ENCODE measurements at regions not wholly inside any gene's neighbourhood (a gene's known extent, or its start where the extent isn't known, plus 50 kb on each side); places are given as distances from the start of the nearest gene placed in this dataset.
"Not testable (repeated sequence)": the region's sequence is repeated elsewhere in the genome, so short reads cannot be mapped to it uniquely, and the experiment has no call there.

GRCh38 chr13:59292240-59292639, 871.5 kb downstream of the DIAPH3 start:
- DNase-seq (ENCODE audit: low read depth, low spot score) = not testable (repeated sequence)

GRCh38 chr13:59299584-59299983, 864.1 kb downstream of the DIAPH3 start:
- DNase-seq (ENCODE audit: low read depth, low spot score) = no peak

GRCh38 chr13:59300355-59301173, 863.2 kb downstream of the DIAPH3 start:
- DNase-seq (ENCODE audit: low read depth, low spot score) = no peak

- DNase-seq (ENCODE audit: low read depth, low spot score) = no peak
These were observed 862.6 kb downstream of the DIAPH3 start for GRCh38 chr13:59301174-59301567.

DNA sequence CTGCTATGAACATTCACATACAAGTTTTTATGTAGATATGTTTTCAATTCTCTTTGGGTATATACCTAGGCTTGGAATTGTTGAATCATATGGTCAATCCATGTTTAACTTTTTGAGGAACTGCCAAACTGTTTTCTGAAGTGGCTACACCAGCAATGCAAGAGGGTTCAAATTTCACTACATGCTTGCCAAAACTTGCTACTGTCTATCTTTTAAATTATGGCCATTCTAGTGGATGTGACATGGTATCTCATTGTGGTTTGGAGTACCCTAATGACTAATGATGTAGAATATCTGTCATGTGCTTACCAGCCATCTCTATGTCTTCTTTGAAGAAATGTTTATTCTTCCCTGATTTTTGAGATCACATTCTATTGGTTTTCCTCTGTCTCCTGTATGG, 860.3 kb downstream of the DIAPH3 start:
- DNase-seq (ENCODE audit: low read depth, low spot score) = no peak

DNA sequence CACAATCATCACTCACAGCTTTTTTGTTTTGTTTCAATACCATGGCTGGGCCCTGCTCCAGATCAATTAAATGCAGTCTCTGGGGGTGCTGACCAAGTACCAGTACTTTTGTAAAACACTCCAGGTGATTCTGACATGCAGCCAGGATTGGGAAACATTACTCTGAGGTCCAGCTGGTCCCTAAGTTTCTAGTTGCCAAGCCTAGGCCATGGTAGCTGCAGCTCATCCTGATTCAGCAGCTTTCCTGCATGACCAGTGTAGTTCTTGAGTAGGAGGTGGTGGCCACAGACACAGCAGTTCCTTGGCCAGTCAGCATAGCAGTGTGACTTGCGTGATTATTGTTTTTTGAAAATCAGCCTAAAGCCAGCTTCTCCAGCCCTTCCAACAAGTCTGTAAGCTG, 859.1 kb downstream of the DIAPH3 start:
- no peak for DNase-seq (ENCODE audit: low read depth, low spot score)

DNA sequence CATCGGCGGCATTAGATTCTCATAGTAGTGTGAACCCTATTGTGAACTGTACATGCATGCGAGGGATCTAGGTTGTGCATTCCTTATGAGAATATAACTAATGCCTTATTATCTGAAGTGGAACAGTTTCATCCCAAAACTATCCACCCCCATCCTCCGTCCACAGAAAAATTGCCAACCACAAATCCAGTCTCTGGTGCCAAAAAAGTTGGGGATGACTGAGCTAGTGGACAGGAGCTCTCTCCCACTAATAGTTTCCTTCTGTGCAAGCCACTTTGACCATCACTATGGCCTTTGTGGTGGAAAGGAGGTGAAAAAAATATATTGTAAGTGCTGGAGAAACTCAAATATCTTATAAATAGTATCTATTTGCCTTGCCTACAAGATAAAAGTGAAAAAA, 857.8 kb downstream of the DIAPH3 start:
- DNase-seq (ENCODE audit: low read depth, low spot score) = no peak

DNA sequence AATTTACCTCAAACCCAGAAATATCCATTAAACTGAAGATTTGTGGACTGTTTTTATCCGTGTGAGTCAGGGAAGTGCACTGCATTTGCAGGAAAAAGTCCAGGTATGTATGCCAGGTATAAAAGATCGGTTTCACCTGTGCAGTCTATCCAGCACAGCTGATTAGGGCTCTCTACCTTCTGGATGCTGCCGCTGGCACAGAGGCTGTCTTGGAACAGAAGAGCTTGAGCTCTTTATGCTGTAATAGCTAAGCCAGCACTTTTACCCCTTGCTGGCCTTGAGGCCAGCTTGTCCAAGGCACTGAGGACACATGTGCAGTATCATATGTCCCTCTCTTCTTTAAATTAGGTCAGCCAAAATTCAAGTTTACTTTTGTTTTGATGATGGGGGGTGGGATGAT, 851.0 kb downstream of the DIAPH3 start:
- DNase-seq (ENCODE audit: low read depth, low spot score) = no peak

GRCh38 chr13:59318320-59318930, 845.3 kb downstream of the DIAPH3 start:
- DNase-seq (ENCODE audit: low read depth, low spot score) = peak; percentile 3

- DNase-seq (ENCODE audit: low read depth, low spot score) = no peak
These were observed 844.5 kb downstream of the DIAPH3 start for GRCh38 chr13:59319276-59319675.

GRCh38 chr13:59320021-59320420, 843.7 kb downstream of the DIAPH3 start:
- DNase-seq (ENCODE audit: low read depth, low spot score) = no peak

DNA sequence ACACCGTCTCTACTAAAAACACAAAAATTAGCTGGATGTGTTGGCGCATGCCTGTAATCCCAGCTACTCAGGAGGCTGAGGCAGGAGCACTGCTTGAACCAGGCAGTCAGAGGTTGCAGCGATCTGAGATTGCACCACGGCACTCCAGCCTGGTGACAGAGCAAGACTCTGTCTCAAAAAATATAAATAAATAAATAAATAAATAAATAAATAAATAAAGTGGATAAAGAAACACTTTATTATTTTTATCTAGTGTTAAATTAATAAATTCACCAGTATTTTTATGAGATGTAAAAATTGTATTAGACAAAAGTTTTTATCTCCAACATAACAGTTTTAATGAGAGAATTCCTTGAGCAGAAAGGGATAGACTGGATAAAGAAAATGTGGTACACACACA, 839.3 kb downstream of the DIAPH3 start:
- not testable (repeated sequence) for DNase-seq (ENCODE audit: low read depth, low spot score)

- DNase-seq (ENCODE audit: low read depth, low spot score) = no peak
These were observed 837.0 kb downstream of the DIAPH3 start for GRCh38 chr13:59326717-59327116.

DNA sequence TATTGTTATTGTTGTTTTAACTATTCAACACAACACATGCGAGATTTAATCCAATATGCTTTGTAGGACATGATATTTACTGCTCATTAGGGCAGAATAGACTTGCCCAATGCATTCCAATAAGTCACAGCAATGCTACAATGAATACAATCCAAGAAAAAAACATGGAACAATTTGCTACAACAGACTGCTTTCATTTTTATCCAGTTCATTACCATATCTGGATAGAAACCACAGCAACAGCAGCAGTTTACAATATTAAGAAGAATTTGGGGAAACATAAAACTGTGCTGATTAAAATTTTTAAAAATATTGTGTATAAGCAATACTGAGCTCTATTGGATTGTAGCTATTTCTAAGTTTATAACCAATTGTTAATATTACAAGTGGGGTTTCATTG, 833.0 kb downstream of the DIAPH3 start:
- DNase-seq (ENCODE audit: low read depth, low spot score) = no peak

- DNase-seq (ENCODE audit: low read depth, low spot score) = no peak
These were observed 830.8 kb downstream of the DIAPH3 start for GRCh38 chr13:59332966-59333365.

DNA sequence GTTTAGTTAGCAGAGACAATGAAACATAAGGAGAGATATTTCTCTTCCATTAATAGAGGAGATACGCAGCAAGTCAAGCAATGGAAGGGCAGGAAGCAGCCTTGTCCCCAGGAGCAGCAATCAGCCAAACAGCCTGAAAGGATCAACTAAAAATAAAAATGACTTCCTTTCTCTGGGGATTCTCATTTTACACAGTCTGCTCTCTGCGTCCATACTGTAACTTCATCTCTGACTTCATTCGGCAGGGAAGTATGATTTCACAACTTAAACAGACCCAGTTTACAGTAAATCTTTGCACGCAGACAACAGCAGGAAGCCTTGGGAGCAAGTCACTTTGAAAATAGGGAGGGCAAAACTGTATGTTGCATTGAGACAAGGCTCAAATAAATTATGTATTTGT, 826.7 kb downstream of the DIAPH3 start:
- DNase-seq (ENCODE audit: low read depth, low spot score) = no peak

DNA sequence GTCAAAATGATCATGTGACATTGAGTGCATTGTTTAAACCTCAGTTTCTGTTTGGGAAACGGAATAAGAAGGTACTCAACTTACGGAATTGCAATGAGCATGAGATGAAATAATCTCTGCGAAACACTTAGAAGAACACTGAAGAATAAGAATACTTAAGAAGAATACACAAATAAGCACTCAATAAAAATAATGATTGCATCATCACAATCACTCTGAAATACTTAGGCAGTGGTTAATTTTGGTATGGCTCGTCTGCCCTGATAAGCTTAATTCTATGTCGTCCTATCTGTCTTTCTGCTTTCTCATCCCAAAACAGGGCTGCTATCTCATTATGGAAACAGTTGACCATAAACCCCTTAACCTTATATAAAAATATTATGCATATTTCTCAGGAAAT, 823.6 kb downstream of the DIAPH3 start:
- DNase-seq (ENCODE audit: low read depth, low spot score) = no peak

- no peak for DNase-seq (ENCODE audit: low read depth, low spot score)
These were observed 823.1 kb downstream of the DIAPH3 start for GRCh38 chr13:59340581-59340980.

- no peak for DNase-seq (ENCODE audit: low read depth, low spot score)
These were observed 821.3 kb downstream of the DIAPH3 start for GRCh38 chr13:59342400-59342799.

DNA sequence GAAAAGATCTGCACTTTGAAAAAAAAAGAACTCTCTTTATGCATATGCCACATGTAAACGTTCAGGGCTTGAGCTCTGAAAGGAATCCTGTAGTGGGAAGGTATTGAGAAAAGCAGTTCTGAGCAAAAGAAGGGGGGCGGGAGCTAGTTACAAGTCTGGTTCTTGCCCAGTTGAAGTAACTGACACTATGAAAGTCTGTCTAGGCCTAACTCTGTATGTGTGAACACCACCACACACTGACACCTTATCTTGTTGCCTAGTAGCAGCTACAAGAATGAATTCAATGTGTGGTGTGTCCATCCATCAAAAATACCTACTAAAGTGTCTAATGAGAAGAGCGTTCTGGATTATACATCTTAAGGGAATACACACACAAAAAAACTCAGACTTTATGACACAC, 820.6 kb downstream of the DIAPH3 start:
- DNase-seq (ENCODE audit: low read depth, low spot score) = no peak

GRCh38 chr13:59343993-59344822, 819.5 kb downstream of the DIAPH3 start:
- no peak for DNase-seq (ENCODE audit: low read depth, low spot score)

GRCh38 chr13:59345311-59345710, 818.4 kb downstream of the DIAPH3 start:
- DNase-seq (ENCODE audit: low read depth, low spot score) = no peak
